22Rv1 (cell line): ENCODE measurements at regions not wholly inside any gene's neighbourhood (a gene's known extent, or its start where the extent isn't known, plus 50 kb on each side); places are given as distances from the start of the nearest gene placed in this dataset.

Source experiments
- H3K27ac ChIP-seq: fragments of 450-650 bp; 2 replicates; pipeline ENCODE4 v1.5.1; 2017
- CTCF ChIP-seq: fragments of 450-650 bp; IDR thresholded peaks from 2 replicates; pipeline ENCODE4 v1.5.1; 2017; ENCODE audit warnings: mild to moderate bottlenecking
- ZFX ChIP-seq: fragments of 450-650 bp; IDR thresholded peaks from 2 replicates; pipeline ENCODE4 v1.6.1; 2017; ENCODE audit warnings: antibody characterized with exemption, borderline replicate concordance

- TF ChIP-seq ZFX = no peak
- no peak for TF ChIP-seq CTCF
- H3K27ac ChIP-seq = no peak overlapping the region
Observed at GRCh38 chr2:13009027-13009642, 292.4 kb downstream of the TRIB2 start.

DNA sequence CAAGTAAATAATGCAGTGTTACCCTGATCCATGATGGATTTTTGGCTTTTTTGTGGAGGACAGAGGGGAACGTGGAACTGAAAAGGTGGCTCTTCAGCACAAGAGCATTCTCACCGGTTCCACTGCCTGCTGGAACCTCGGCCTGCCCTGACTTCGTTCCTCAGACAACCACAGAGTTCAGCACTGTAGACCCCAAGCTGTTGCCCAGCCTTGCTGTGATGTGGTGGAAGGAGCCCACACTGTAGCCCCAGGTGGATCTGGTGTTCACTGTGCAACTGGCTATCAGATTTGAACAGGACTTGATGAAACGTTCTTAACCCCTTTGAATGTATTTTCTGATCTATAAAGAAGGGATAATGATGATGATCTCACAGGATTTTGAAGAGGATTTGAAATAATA is 293.5 kb downstream of the TRIB2 start:
- H3K27ac ChIP-seq = no peak overlapping the region
- TF ChIP-seq CTCF (no peak), ZFX (no peak)

GRCh38 chr2:13014783-13015182 is 298.0 kb downstream of the TRIB2 start:
- H3K27ac ChIP-seq = no peak overlapping the region
- no peak for TF ChIP-seq ZFX
- no peak for TF ChIP-seq CTCF

DNA sequence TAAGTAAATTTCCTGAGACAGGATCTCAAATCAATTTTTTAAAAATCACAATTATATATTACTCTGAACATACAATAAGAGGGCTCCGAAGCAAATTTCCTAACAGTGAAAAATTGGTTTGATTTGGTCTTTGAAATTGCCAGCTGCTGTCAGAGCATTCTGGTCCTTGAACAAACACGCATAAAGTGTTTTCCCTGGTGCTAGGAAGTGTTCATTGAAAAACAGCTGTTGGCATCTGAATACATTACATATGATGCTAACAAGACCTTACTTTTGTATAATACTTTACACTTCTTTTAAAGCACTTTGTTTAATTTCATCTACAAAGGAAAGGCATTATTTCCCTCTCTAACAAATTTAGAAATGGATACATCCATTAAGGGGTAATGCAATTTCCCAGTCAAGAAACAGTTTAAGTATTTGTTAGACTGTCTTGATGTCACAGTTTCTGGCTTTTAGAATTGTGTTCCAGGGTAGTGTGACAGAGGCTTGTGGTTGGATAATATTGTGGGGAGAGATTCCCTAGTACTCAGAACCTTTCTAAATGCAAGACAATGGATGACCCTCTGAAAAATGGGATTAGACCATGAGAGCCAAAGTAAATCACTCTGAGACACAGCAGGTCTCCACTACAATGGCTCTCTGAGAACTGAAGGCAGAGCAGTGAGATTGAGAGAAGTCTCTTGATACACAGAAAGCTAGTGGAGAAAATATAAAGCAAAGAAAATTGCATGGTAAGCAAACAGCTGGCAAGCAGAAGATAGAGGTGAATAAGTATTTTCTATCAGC is 299.0 kb downstream of the TRIB2 start:
- H3K27ac ChIP-seq = no peak overlapping the region
- TF ChIP-seq ZFX (no peak), CTCF (no peak)

GRCh38 chr2:13018490-13018889 is 301.8 kb downstream of the TRIB2 start:
- no peak overlapping the region for H3K27ac ChIP-seq
- TF ChIP-seq ZFX (no peak), CTCF (no peak)

DNA sequence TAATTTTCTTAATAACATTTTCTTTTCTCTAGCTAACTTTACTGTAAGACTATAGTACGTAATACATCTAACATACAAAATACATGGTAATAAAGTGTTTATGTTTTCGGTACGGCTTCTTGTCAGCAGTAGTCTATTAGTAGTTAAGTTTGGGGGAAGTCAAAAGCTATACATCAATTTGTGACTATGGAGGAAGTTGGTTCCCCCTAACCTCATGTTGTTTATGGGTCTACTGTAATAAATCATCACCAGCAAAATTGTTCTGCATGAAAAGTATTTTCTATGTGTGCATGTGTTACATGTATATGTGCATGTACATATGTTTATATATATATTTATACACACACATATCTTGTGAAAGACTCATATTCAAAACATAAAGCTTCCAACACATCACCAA is 303.0 kb downstream of the TRIB2 start:
- no peak overlapping the region for H3K27ac ChIP-seq
- TF ChIP-seq ZFX (no peak), CTCF (no peak)

DNA sequence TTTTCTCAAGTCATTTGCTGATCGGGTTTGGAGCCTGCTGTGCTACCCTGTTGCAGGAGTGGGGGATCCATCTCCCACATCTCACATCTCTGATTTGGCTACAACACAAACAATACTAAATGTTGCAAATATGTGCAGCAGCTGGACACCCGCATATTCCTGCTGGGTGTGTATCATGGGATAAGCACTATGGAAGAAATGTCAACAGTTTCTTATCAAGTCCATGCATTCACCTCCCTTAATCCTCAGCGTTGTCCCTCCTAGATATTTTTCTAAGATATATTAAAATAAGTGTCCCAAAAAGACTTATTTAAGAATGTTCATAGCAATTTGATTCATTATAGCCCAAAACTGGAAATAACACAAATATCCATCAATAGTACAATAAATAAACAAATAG is 303.7 kb downstream of the TRIB2 start:
- H3K27ac ChIP-seq = no peak overlapping the region
- TF ChIP-seq CTCF (no peak), ZFX (no peak)
